H1 (cell line): ENCODE measurements at regions not wholly inside any gene's neighbourhood (a gene's known extent, or its start where the extent isn't known, plus 50 kb on each side); places are given as distances from the start of the nearest gene placed in this dataset.

Experiments
- CTCF ChIA-PET: fragments of 300-600 bp; sonication (Branson Sonifier 250); formaldehyde crosslinking; loops from one replicate; lab custom pipeline; 2021; ENCODE audit not compliant: partially characterized antibody; lab: Charles Lee
- POLR2A ChIA-PET: fragments of 300-600 bp; sonication (Branson Sonifier 250); formaldehyde crosslinking; loops from one replicate; lab custom pipeline; 2021; ENCODE audit warnings: inconsistent platforms; ENCODE audit not compliant: partially characterized antibody; lab: Charles Lee
- DNase-seq, 2 experiments: peaks; one replicate each; pipeline versions ENCODE4 v3.0.0 to v3.0.0-alpha.2; 2010 to 2022; ENCODE audit warnings: low spot score in 2 of 2, low read depth in 1 of 2, mixed read lengths in 1 of 2
- FAIRE-seq: peaks from 2 replicates; lab custom pipeline; 2011; peaks lifted over from hg19 to GRCh38; lab: Jason Lieb, UNC
- H2AFZ ChIP-seq: 2 replicates; pipeline ENCODE4 v1.8.1; 2012; ENCODE audit warnings: low read length, inconsistent platforms
- H2AK5ac ChIP-seq: 2 replicates; pipeline ENCODE4 v1.6.1; 2013; ENCODE audit warnings: low read depth, low read length
- H2BK120ac ChIP-seq: replicated peaks from 2 replicates; pipeline ENCODE3; 2013; ENCODE audit warnings: low read depth, low read length, inconsistent platforms
- H2BK12ac ChIP-seq: 2 replicates; pipeline ENCODE4 v1.6.1; 2013; ENCODE audit warnings: low read depth, low read length
- H2BK15ac ChIP-seq: 2 replicates; pipeline ENCODE4 v1.6.1; 2013; ENCODE audit warnings: low read length
- H2BK20ac ChIP-seq: 2 replicates; pipeline ENCODE4 v1.6.1; 2013; ENCODE audit warnings: low read length
- H2BK5ac ChIP-seq: 2 replicates; pipeline ENCODE4 v1.6.1; 2013; ENCODE audit warnings: low read depth, low read length
- H3K14ac ChIP-seq: 2 replicates; pipeline ENCODE4 v1.6.1; 2013; ENCODE audit warnings: inconsistent platforms; ENCODE audit not compliant: insufficient read length
- H3K18ac ChIP-seq: 2 replicates; pipeline ENCODE4 v1.6.1; 2013; ENCODE audit warnings: low read length; ENCODE audit errors: extremely low read depth
- H3K23ac ChIP-seq: 2 replicates; pipeline ENCODE4 v1.6.1; 2013; ENCODE audit warnings: inconsistent platforms; ENCODE audit not compliant: insufficient read length
- H3K23me2 ChIP-seq: 2 replicates; pipeline ENCODE4 v1.6.1; 2013; ENCODE audit warnings: low read depth, low read length
- H3K27ac ChIP-seq: 2 replicates; pipeline ENCODE4 v1.6.1; 2011; ENCODE audit warnings: low read depth, low read length, inconsistent platforms
- H3K27me3 ChIP-seq, 4 experiments: replicated peaks in 1 of 4; 1 replicate in 1 of 4; 2 replicates in 3 of 4; pipeline versions ENCODE4 v1.6.1 to v1.8.1; 2011 to 2013; ENCODE audit warnings: low read length in 3 of 4, mild to moderate bottlenecking in 3 of 4, inconsistent platforms in 2 of 4, mixed read lengths in 2 of 4, moderate library complexity in 1 of 4; ENCODE audit not compliant: control insufficient read depth in 3 of 4, insufficient read depth in 3 of 4; ENCODE audit errors: extremely low read depth in 1 of 4
- H3K36me3 ChIP-seq, 4 experiments: 2 replicates each; pipeline versions ENCODE4 v1.6.1 to v1.8.1; 2011 to 2013; ENCODE audit warnings: mild to moderate bottlenecking in 4 of 4, low read length in 3 of 4, moderate library complexity in 2 of 4, control low read depth in 1 of 4, inconsistent platforms in 1 of 4; ENCODE audit not compliant: insufficient read depth in 4 of 4, control insufficient read depth in 2 of 4
- H3K4ac ChIP-seq: replicated peaks from 2 replicates; pipeline ENCODE3; 2013; ENCODE audit warnings: low read length, low read depth, mixed read lengths, inconsistent platforms; ENCODE audit not compliant: insufficient read length
- H3K4me1 ChIP-seq, 4 experiments: replicated peaks in 1 of 4; 1 replicate in 1 of 4; 2 replicates in 3 of 4; pipeline versions ENCODE4 v1.6.1 to v1.8.1; 2011 to 2013; ENCODE audit warnings: low read length in 3 of 4, inconsistent platforms in 2 of 4, mixed read lengths in 1 of 4; ENCODE audit not compliant: insufficient read depth in 4 of 4, control insufficient read depth in 3 of 4
- H3K4me2 ChIP-seq, 2 experiments: 2 replicates each; pipeline versions ENCODE4 v1.6.1 to v1.8.1; 2011 to 2013; ENCODE audit warnings: low read depth in 2 of 2, low read length in 2 of 2, control low read depth in 1 of 2, inconsistent platforms in 1 of 2, mild to moderate bottlenecking in 1 of 2; ENCODE audit not compliant: insufficient read depth in 1 of 2
- H3K4me3 ChIP-seq, 4 experiments: fragments of 200-600, 300-600 bp in 1 of 4; sonication (generic), shearing (Covaris generic), sonication (Bioruptor Twin) in 1 of 4; 2 replicates each; pipeline versions ENCODE4 v1.5.1 to v1.8.1; 2011 to 2016; ENCODE audit warnings: low read length in 4 of 4, low read depth in 3 of 4, control low read depth in 2 of 4, inconsistent platforms in 2 of 4, mild to moderate bottlenecking in 2 of 4, mixed read lengths in 1 of 4, moderate library complexity in 1 of 4; ENCODE audit not compliant: insufficient read depth in 2 of 4; ENCODE audit errors: extremely low read depth in 1 of 4
- H3K56ac ChIP-seq: replicated peaks from 2 replicates; pipeline ENCODE3; 2013; ENCODE audit warnings: low read depth, mild to moderate bottlenecking, mixed read lengths, low read length, inconsistent platforms; ENCODE audit not compliant: insufficient read length
- H3K79me1 ChIP-seq: 2 replicates; pipeline ENCODE4 v1.6.1; 2013; ENCODE audit warnings: low read depth, low read length, control low read depth
- H3K79me2 ChIP-seq, 2 experiments: 2 replicates each; pipeline versions ENCODE4 v1.6.1 to v1.8.1; 2012 to 2013; ENCODE audit warnings: low read length in 2 of 2, mild to moderate bottlenecking in 2 of 2, inconsistent platforms in 1 of 2; ENCODE audit not compliant: insufficient read depth in 2 of 2, control insufficient read depth in 1 of 2
- H3K9ac ChIP-seq, 4 experiments: replicated peaks in 1 of 4; 1 replicate in 1 of 4; 2 replicates in 3 of 4; pipeline versions ENCODE4 v1.6.1 to v1.8.1; 2011 to 2013; ENCODE audit warnings: low read depth in 3 of 4, low read length in 3 of 4, control low read depth in 2 of 4, mild to moderate bottlenecking in 2 of 4, moderate library complexity in 2 of 4, inconsistent platforms in 1 of 4; ENCODE audit errors: extremely low read depth in 1 of 4
- H3K9me3 ChIP-seq, 2 experiments: 2 replicates each; pipeline versions ENCODE4 v1.6.1 to v1.8.1; 2012 to 2013; ENCODE audit warnings: mild to moderate bottlenecking in 2 of 2, moderate library complexity in 2 of 2, control low read depth in 1 of 2, inconsistent platforms in 1 of 2, low read depth in 1 of 2, low read length in 1 of 2, mixed read lengths in 1 of 2; ENCODE audit not compliant: insufficient read depth in 2 of 2
- H4K20me1 ChIP-seq, 2 experiments: replicated peaks in 1 of 2; 2 replicates each; pipeline versions ENCODE3 to v1.8.1; 2011 to 2013; ENCODE audit warnings: inconsistent platforms in 2 of 2, low read length in 2 of 2, mild to moderate bottlenecking in 1 of 2; ENCODE audit not compliant: insufficient read depth in 2 of 2, control insufficient read depth in 1 of 2
- H4K5ac ChIP-seq: 2 replicates; pipeline ENCODE4 v1.6.1; 2013; ENCODE audit warnings: low read length, low read depth, mixed read lengths, inconsistent platforms; ENCODE audit not compliant: insufficient read length
- H4K8ac ChIP-seq: 2 replicates; pipeline ENCODE4 v1.8.0; 2013; ENCODE audit warnings: mild to moderate bottlenecking, moderate library complexity, low read length, inconsistent platforms; ENCODE audit not compliant: insufficient read depth; ENCODE audit errors: extremely low read depth
- H4K91ac ChIP-seq: replicated peaks from 2 replicates; pipeline ENCODE3; 2013; ENCODE audit warnings: low read length, mixed read lengths, inconsistent platforms; ENCODE audit not compliant: insufficient read length
- ASH2L ChIP-seq: fragments of 200-600, 300-600 bp; sonication (generic); IDR thresholded peaks from one replicate; pipeline ENCODE4 v1.7.1; 2017; ENCODE audit warnings: low read length
- BRCA1 ChIP-seq: IDR thresholded peaks from 2 replicates; pipeline ENCODE4 v1.6.1; 2012; ENCODE audit warnings: low read depth, low read length, improper control_type of control experiment
- EGR1 ChIP-seq: IDR thresholded peaks from 2 replicates; pipeline ENCODE4 v1.6.1; 2011; ENCODE audit warnings: low read depth, low read length, borderline replicate concordance
- PHF8 ChIP-seq: fragments of 200-600 bp; sonication (generic); conservative IDR thresholded peaks from 2 replicates; pipeline ENCODE4 v1.7.1; 2012; ENCODE audit warnings: low read depth, mild to moderate bottlenecking, inconsistent platforms, low read length, moderate library complexity
- POLR2A ChIP-seq, 2 experiments: IDR thresholded peaks; 1 replicate in 1 of 2; 2 replicates in 1 of 2; pipeline ENCODE4 v1.6.1; 2011; ENCODE audit warnings: low read depth in 2 of 2, low read length in 2 of 2, mild to moderate bottlenecking in 2 of 2; ENCODE audit errors: control extremely low read depth in 1 of 2
- POU5F1 ChIP-seq: IDR thresholded peaks from 2 replicates; pipeline ENCODE4 v1.6.1; 2011; ENCODE audit warnings: low read depth, mild to moderate bottlenecking, low read length, moderate library complexity
- RFX5 ChIP-seq: IDR thresholded peaks from 2 replicates; pipeline ENCODE4 v1.6.1; 2011; ENCODE audit warnings: low read depth, low read length, improper control_type of control experiment, borderline replicate concordance
- RXRA ChIP-seq: IDR thresholded peaks from 2 replicates; pipeline ENCODE4 v1.6.1; 2011; ENCODE audit warnings: low read depth, mild to moderate bottlenecking, low read length, moderate library complexity; ENCODE audit not compliant: insufficient read depth
- TEAD4 ChIP-seq: IDR thresholded peaks from 2 replicates; pipeline ENCODE4 v1.6.1; 2012; ENCODE audit warnings: low read depth, low read length, inconsistent platforms, mixed read lengths
- ZNF274 ChIP-seq: IDR thresholded peaks from 2 replicates; pipeline ENCODE4 v1.7.0; 2012; ENCODE audit warnings: low read length, borderline replicate concordance; ENCODE audit errors: extremely low read depth
- WGBS, 2 experiments: shearing (Covaris generic) in 1 of 2; methylation state at CpG; one replicate each; pipeline versions ENCODE4 v1.1.6 to v1.1.7; 2013 to 2015; ENCODE audit warnings: low lambda C conversion rate in 2 of 2, mixed read lengths in 2 of 2, inconsistent platforms in 1 of 2, low coverage in 1 of 2, missing lambda C conversion rate in 1 of 2; ENCODE audit not compliant: insufficient replicate concordance in 2 of 2, insufficient coverage in 1 of 2, insufficient read length in 1 of 2; ENCODE audit errors: extremely low coverage in 1 of 2, missing lambda C conversion rate in 1 of 2; 5-methylcytosine and 5-hydroxymethylcytosine counted together
- TF ChIP-seq, protein P1 (sequence below): IDR thresholded peaks from 2 replicates; pipeline ENCODE4 v1.6.1; 2012; ENCODE audit warnings: low read length, inconsistent platforms
- TF ChIP-seq, protein P2 (sequence below): IDR thresholded peaks from 2 replicates; pipeline ENCODE4 v1.6.1; 2012; ENCODE audit warnings: inconsistent platforms

DNA sequence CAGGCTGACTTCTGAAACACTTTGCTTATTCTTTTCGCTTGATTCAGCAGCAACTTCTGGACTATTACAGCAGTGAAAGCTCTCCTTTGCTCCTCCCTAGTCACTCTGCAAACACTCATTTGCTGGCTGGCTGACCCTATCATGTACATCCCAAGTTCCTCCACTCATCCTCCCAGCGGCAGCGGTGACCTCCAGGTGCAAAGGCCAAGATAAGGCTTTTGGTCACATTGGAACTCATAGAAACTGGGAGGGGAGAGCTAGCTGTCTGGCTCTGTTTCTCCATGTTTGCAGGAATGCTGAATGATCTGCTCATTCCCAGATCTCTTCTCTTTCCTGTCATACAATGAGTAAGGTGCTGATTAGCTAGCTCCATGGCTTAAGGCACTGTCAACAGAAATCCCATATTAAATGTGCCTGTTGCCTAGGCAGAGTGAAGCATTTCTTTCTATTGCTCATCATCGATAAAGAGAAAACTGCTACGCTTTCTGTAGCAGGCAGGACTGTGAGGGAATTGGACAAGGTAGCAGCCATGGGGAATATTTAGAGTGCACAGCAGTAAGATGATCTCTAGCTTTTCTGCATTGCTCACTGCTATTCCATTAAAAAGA lies 250.5 kb upstream of the PDE4D start:
- no peak overlapping the region for H3K4me2 ChIP-seq
- H3K27me3 ChIP-seq: no peaks in the 10 kb centered on the region
- H4K8ac ChIP-seq: no peak overlapping the region
- WGBS, 2 experiments: 93% methylated on average over 5 of the region's 5 CpGs; no CpG with 5 or more reads in 1 of the 2 experiments
- H3K14ac ChIP-seq: no peak overlapping the region
- H3K4me3 ChIP-seq: no peak overlapping the region
- no peak overlapping the region for H2BK120ac ChIP-seq
- CTCF ChIA-PET: interaction anchor here (1.3 to 1.9 kb wide), 3 partner anchors 143 to 343 kb away, joined by 3 to 6 read pairs (median 3); no protein-coding TSS in a partner anchor
- H3K56ac ChIP-seq: no peak overlapping the region
- H3K9ac ChIP-seq: no peak overlapping the region
- no peak for FAIRE-seq
- H4K91ac ChIP-seq: no peak overlapping the region
- no peak overlapping the region for H4K5ac ChIP-seq
- no peaks in the 10 kb centered on the region for H3K79me2 ChIP-seq
- no peak overlapping the region for H3K4ac ChIP-seq
- H2BK15ac ChIP-seq: no peak overlapping the region
- H3K27ac ChIP-seq: no peak overlapping the region
- H2AFZ ChIP-seq: no peak overlapping the region
- H3K79me1 ChIP-seq: no peaks in the 10 kb centered on the region
- no peak overlapping the region for H3K23ac ChIP-seq
- no peak overlapping the region for H2BK12ac ChIP-seq
- H3K36me3 ChIP-seq: no peaks in the 10 kb centered on the region
- no peaks in the 10 kb centered on the region for H3K9me3 ChIP-seq
- POLR2A ChIA-PET: no interaction called here
- H2BK5ac ChIP-seq: no peak overlapping the region
- H3K23me2 ChIP-seq: no peaks in the 10 kb centered on the region
- H3K18ac ChIP-seq: no peak overlapping the region
- H2AK5ac ChIP-seq: no peak overlapping the region
- no peak overlapping the region for H2BK20ac ChIP-seq
- no peaks in the 10 kb centered on the region for H3K4me1 ChIP-seq
- no peaks in the 10 kb centered on the region for H4K20me1 ChIP-seq
- no peak for DNase-seq
- no peak for TF ChIP-seq PHF8
- TF ChIP-seq ZNF274: no peak
- no peak for TF ChIP-seq RXRA
- TF ChIP-seq ASH2L: no peak
- TF ChIP-seq, protein P1, sequence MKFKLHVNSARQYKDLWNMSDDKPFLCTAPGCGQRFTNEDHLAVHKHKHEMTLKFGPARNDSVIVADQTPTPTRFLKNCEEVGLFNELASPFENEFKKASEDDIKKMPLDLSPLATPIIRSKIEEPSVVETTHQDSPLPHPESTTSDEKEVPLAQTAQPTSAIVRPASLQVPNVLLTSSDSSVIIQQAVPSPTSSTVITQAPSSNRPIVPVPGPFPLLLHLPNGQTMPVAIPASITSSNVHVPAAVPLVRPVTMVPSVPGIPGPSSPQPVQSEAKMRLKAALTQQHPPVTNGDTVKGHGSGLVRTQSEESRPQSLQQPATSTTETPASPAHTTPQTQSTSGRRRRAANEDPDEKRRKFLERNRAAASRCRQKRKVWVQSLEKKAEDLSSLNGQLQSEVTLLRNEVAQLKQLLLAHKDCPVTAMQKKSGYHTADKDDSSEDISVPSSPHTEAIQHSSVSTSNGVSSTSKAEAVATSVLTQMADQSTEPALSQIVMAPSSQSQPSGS: no peak
- TF ChIP-seq, protein P2, sequence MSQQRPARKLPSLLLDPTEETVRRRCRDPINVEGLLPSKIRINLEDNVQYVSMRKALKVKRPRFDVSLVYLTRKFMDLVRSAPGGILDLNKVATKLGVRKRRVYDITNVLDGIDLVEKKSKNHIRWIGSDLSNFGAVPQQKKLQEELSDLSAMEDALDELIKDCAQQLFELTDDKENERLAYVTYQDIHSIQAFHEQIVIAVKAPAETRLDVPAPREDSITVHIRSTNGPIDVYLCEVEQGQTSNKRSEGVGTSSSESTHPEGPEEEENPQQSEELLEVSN: no peak
- no peak for TF ChIP-seq EGR1
- TF ChIP-seq POLR2A (IDR thresholded peaks at IDR 0.05; ENCODE audit: control extremely low read depth in 1 of 2, low read depth in 2 of 2, low read length in 2 of 2): no peak
- TF ChIP-seq RFX5: no peak
- no peak for TF ChIP-seq BRCA1
- no peak for TF ChIP-seq TEAD4
- no peak for TF ChIP-seq POU5F1
